K562 (cell line): ENCODE measurements at regions not wholly inside any gene's neighbourhood (a gene's known extent, or its start where the extent isn't known, plus 50 kb on each side); places are given as distances from the start of the nearest gene placed in this dataset.

Source experiments
- HCFC1 ChIP-seq: IDR thresholded peaks from 2 replicates; pipeline ENCODE4 v1.6.1; 2012; ENCODE audit warnings: low read depth, low read length, improper control_type of control experiment
- SIN3A ChIP-seq, 2 experiments: fragments of 150-350 bp in 1 of 2; IDR thresholded peaks; 2 replicates each; pipeline ENCODE4 v1.6.1; 2011 to 2016; ENCODE audit warnings: borderline replicate concordance in 2 of 2, low read depth in 2 of 2, low read length in 2 of 2, mild to moderate bottlenecking in 2 of 2, moderate library complexity in 2 of 2; ENCODE audit not compliant: control insufficient read depth in 1 of 2
- USF1 ChIP-seq: sonication (generic); formaldehyde crosslinking; IDR thresholded peaks from 2 replicates; pipeline ENCODE4 v1.9.0; 2022; ENCODE audit warnings: mild to moderate bottlenecking, missing genetic modification reagents
- TF ChIP-seq, protein P1 (sequence below), 3 experiments: IDR thresholded peaks in 2 of 3; conservative IDR thresholded peaks in 1 of 3; 2 replicates each; pipeline ENCODE4 v1.5.1; 2011 to 2012; ENCODE audit warnings: low read length in 3 of 3, mild to moderate bottlenecking in 3 of 3, control low read depth in 2 of 3, improper control_type of control experiment in 1 of 3, inconsistent platforms in 1 of 3, low read depth in 1 of 3, mixed read lengths in 1 of 3, moderate library complexity in 1 of 3; ENCODE audit not compliant: insufficient read depth in 2 of 3

GRCh38 chr20:55893031-55893430, 112.3 kb downstream of the CBLN4 start:
- TF ChIP-seq SIN3A (IDR thresholded peaks at IDR 0.05; ENCODE audit: borderline replicate concordance in 2 of 2, control insufficient read depth in 1 of 2, low read depth in 2 of 2, low read length in 2 of 2) = no peak
- no peak for TF ChIP-seq USF1
- TF ChIP-seq HCFC1 = no peak
- TF ChIP-seq, protein P1, sequence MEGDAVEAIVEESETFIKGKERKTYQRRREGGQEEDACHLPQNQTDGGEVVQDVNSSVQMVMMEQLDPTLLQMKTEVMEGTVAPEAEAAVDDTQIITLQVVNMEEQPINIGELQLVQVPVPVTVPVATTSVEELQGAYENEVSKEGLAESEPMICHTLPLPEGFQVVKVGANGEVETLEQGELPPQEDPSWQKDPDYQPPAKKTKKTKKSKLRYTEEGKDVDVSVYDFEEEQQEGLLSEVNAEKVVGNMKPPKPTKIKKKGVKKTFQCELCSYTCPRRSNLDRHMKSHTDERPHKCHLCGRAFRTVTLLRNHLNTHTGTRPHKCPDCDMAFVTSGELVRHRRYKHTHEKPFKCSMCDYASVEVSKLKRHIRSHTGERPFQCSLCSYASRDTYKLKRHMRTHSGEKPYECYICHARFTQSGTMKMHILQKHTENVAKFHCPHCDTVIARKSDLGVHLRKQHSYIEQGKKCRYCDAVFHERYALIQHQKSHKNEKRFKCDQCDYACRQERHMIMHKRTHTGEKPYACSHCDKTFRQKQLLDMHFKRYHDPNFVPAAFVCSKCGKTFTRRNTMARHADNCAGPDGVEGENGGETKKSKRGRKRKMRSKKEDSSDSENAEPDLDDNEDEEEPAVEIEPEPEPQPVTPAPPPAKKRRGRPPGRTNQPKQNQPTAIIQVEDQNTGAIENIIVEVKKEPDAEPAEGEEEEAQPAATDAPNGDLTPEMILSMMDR (IDR thresholded peaks at IDR 0.05 in 2 of 3, conservative IDR thresholded peaks at IDR 0.05 in 1 of 3; ENCODE audit: insufficient read depth in 2 of 3, low read depth in 1 of 3, low read length in 3 of 3) = no peak
